Ovary (tissue), 3 donors: ENCODE measurements at regions not wholly inside any gene's neighbourhood (a gene's known extent, or its start where the extent isn't known, plus 50 kb on each side); places are given as distances from the start of the nearest gene placed in this dataset.

ENCODE experiments used
- EP300 ChIP-seq: sonication (generic); formaldehyde crosslinking; IDR thresholded peaks from one replicate; pipeline ENCODE4 v1.6.1; 2017; ENCODE audit warnings: antibody characterized with exemption
- POLR2A ChIP-seq: fragments of 450-650 bp; IDR thresholded peaks from one replicate; pipeline ENCODE4 v1.6.1; 2017; ENCODE audit warnings: antibody characterized with exemption, mild to moderate bottlenecking, moderate library complexity
- TF ChIP-seq, protein P1 (sequence below), 3 donors: fragments of 450-650 bp in 2 of 3; fragments of 200-600 bp in 1 of 3; IDR thresholded peaks; one replicate each; pipeline versions ENCODE4 v1.5.1 to v1.8.0; 2016 to 2022; ENCODE audit warnings: antibody characterized with exemption in 3 of 3, mild to moderate bottlenecking in 1 of 3
- donor health status: DM: no; HTN: no; CAD: no.

- TF ChIP-seq, protein P1, sequence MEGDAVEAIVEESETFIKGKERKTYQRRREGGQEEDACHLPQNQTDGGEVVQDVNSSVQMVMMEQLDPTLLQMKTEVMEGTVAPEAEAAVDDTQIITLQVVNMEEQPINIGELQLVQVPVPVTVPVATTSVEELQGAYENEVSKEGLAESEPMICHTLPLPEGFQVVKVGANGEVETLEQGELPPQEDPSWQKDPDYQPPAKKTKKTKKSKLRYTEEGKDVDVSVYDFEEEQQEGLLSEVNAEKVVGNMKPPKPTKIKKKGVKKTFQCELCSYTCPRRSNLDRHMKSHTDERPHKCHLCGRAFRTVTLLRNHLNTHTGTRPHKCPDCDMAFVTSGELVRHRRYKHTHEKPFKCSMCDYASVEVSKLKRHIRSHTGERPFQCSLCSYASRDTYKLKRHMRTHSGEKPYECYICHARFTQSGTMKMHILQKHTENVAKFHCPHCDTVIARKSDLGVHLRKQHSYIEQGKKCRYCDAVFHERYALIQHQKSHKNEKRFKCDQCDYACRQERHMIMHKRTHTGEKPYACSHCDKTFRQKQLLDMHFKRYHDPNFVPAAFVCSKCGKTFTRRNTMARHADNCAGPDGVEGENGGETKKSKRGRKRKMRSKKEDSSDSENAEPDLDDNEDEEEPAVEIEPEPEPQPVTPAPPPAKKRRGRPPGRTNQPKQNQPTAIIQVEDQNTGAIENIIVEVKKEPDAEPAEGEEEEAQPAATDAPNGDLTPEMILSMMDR (IDR thresholded peaks at IDR 0.05), result no peak
- TF ChIP-seq POLR2A (no peak), EP300 (no peak)
These were observed 241.5 kb downstream of the SHOX start for GRCh38 chrX:872090-872489.
